GM19025 (cell line): ENCODE measurements at regions not wholly inside any gene's neighbourhood (a gene's known extent, or its start where the extent isn't known, plus 50 kb on each side); places are given as distances from the start of the nearest gene placed in this dataset.
"Not testable (repeated sequence)": the region's sequence is repeated elsewhere in the genome, so short reads cannot be mapped to it uniquely, and the experiment has no call there.

Experiments used
- ATAC-seq: cut with Tn5 transposase; IDR thresholded peaks from one replicate; pipeline ENCODE4 v1.9.1; 2021; ENCODE audit warnings: mild to moderate bottlenecking, low read depth, moderate library complexity; ENCODE audit not compliant: unreplicated experiment

DNA sequence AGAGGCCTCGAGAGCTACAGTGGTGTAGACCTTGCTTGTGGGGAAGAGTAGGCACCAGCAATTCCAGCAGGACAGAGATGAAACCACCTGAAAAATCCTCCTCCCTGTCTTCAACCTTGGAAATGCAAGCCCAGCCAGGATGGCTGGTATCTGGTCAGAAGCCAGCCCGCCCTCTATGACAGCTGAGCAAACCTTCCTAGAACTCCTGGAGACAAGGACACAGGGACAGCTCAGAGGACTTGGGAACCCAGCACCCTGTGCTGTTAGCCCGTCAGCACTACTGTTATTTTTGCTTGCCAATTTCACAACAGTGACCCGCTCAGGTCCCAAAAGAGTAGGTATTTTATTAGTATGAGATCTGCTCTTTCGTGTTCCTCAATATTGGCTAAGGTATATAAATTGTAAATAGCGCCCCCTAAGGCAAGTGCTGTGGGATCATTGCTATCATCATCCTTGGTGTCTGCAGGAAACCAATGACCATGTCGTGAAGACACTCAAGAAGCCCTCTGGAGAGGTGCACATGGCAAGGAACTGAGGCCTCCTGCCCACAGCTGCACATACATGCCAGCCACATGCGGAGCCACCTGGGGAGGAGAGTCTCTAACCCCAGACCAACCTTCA is 156.5 kb upstream of the CHST15 start:
- ATAC-seq, result no peak

DNA sequence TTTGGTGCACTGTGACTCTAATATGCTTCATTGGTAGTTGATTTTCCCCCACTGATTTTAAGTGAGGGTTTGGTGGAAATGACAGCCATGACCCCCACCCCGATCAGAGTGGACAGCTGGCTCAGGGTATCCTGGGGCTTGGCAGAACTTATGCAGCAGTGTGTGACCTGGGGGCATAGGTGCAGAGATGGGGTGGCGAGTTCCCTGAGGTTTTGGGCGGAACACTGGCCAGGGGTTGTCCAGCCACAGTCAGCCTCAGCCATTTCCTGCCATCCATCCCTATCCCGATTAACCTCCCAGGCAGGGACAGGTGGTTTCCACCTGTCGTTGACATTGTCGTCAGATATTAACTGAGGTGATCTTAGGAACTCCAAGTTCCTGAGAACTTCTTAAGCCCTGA is 155.8 kb upstream of the CHST15 start:
- no peak for ATAC-seq

DNA sequence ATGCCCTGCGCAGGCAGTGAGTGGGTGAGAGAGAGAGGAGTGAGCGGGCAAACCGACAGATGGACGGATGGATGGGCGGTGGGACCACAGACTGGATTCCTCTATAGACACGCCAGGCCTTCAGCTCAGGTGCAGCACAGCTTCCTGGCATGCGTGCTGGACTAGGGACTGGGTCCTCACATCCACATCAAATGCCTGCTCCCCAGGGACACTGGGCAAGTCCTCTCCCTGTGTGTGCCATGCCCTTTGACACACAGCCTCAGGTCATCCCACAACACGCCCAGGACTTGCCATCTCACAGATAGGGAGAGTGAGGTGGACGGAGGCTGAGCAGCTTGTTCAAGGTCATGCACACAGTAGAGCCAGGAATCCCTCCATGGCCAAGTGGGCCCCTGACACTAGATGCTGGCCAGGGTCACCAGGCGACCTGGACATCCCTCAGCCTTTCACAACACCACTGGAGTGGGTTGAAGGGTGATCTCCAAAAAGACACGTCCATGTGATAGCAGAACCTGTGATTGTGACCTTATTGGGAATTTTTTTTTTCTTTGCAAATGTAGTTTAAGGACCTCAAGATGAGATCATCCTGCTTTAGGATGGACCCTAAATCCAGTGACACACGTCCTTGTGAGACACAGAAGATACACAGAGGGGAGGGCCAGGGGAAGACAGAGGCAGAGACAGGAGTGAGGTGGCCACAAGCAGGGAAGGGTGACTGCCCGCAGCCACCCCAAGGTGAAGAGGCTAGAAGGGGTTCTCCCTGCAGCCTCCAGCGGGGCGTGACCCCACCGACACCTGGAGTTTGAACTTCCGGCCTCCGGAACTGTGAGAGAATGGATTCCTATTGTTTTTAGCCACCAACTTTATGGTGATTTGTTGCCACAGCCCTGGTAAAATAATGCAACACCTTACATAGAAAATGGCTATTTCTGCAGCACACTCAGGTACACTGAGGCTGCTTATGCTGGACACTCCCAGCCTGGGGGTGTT is 155.0 kb upstream of the CHST15 start:
- ATAC-seq, result no peak

DNA sequence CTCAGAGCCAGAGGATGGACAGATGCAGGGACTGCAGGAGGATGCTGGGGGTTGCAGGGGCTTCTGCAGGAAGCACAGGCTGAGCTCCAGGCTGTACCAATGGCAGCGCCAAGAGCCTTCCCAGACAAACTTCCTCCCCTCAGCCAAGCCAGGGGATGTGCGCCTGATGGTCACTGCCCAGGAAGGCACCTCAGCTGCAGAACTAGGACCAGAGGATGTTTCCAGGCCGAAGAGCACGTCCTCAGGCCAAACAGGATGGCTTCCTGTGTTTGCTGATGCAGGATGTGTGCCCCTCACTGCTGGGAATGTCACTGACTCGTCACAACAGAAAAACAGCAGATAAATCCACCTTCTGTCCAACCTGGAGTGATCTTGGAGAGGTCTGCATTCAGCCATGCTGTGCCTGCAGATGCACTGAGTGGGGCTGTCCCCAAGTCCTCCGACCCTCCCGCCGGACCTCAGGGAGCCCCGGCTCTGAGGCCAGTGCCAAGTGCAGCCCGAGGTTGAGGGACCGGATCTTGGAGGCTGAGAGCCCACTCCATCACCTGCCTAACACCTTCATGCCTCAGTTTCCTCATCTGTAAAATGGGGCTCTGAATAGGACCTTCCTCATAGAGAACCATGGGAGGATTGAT is 152.5 kb upstream of the CHST15 start:
- no peak for ATAC-seq

DNA sequence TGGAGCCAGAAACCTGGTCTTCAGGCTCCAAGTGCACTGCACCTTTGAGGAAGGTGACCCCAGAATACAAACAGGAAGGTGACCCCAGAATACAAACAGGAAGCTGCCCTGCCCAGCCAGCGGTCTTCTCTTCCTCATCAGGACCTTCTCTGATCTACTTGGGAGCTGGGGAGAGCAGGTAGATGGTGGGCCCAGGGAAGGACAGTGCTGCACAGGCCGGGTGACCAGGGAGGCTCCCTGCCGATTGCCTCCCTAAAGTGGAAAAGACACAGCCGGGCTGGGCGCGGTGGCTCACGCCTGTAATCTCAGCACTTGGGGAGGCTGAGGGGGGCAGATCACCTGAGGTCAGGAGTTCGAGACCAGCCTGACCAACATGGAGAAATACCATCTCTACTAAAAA is 151.8 kb upstream of the CHST15 start:
- no peak for ATAC-seq

DNA sequence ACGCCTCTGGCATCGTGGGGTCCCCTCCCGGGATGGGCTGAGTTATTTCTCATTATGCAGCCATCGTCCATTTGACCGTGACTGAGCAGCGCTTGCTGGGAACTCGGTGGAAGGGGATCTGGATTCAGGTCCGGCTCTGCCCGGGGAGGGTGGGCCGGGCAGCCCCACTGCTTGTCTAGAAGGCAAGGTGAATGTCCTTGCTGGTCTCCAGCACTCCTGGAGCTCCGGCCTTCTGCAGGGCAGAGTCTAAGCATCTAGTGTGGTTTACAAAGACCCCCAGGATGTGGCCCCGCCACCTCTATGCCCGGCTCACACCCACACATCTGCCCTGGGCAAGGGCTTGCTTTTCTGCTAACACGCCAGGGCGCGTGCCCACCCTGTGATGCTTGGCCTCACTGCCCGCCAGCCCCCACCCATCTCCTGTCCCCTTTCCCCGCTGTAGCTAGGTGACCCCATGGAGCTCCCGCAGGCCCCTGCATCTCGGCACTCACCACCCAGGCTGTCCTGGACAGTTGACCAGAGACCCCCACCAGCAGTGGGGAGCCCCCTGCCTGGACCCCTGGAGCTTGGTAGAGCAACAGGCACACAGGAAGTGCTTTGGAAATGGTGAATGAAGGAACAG is 151.0 kb upstream of the CHST15 start:
- no peak for ATAC-seq

DNA sequence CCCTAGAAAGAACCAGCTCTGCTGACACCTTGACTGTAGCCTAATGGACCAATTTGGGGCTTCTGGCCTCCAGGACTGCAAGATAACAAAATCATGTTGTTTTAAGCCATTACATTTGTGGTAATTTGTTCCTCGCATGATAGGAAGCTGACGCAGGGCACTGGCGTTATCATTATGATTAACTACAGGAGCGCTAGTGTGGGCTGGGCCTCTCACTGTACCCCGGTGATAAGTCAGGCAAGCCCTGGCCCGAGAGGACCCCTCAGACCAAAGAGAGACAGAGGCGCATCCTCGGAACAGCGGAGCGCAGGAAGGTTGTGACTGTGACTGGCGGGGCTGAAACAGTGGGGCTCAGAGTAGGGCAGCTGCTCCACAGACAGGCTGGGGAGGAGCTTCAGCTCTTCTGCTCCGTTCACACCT is 150.3 kb upstream of the CHST15 start:
- ATAC-seq, result no peak

DNA sequence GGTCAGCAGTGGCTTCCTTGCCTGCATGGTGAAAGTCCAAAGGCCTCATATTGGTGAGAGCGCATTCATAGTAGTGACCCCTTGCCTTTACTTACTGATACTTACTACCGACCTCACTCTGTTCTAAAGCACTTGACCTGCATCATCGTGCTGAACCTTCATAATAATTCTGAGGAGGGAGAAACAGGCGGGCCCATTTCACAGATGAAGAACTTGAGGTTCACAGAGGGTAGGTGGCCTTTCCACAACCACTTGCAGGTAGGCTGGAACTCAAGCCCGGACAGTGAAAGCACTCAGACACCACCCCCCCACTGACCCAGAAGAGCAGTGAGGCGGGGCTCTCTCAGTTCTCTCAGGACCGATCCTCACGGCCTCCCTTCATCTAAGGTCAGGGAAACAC is 149.4 kb upstream of the CHST15 start:
- ATAC-seq, result no peak

DNA sequence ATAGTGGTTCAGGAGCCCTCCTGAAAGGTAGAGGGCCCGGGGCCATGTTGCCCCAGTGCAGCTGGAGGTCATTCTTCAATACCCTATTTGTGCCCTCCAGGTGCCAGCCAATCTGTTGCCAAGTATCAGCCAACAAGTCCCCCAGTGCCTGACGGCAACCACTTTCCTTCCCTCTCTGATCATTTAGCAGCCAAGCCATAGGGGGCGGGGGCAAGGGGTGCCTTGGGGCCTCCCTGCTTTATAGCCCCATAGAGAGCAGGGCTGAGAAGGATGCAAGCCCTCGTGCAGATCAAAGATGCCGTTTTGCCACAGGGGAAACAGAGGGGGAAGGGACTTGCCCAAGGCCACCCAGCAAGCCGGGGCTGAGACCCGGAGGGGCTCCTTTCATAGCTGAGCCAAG is 149.0 kb upstream of the CHST15 start:
- no peak for ATAC-seq

DNA sequence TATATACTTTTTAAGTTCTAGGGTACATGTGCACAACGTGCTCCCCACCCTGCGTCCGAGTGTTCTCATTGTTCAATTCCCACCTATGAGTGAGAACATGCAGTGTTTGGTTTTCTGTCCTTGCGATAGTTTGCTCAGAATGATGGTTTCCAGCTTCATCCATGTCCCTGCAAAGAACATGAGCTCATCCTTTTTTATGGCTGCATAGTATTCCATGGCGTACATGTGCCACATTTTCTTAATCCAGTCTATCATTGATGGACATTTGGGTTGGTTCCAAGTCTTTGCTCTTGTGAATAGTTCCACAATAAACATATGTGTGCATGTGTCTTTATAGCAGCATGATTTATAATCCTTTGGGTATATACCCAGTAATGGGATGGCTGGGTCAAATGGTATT is 148.1 kb upstream of the CHST15 start:
- ATAC-seq, result not testable (repeated sequence)

DNA sequence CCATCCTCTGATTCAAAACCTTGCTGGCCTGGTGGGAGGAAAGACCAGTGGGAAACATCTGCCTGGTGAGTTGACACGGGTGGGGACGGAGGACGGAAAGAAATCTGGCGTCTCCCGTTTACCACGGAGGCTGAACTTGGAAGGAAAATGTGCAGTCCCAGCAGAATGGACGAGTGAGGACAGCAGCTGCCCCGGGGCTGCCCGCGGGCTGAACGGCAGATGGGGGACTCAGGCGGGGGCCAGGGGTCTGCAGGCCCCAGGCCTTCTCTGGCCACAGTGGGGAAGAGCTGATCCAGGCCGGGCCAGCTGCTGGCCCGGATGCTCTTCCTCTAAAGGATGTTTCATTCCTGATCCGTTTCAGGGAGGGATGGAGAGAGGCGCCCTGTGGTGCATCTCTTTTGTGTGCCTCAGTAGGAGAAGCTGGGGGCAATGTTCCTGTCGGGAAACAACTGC is 147.5 kb upstream of the CHST15 start:
- no peak for ATAC-seq

DNA sequence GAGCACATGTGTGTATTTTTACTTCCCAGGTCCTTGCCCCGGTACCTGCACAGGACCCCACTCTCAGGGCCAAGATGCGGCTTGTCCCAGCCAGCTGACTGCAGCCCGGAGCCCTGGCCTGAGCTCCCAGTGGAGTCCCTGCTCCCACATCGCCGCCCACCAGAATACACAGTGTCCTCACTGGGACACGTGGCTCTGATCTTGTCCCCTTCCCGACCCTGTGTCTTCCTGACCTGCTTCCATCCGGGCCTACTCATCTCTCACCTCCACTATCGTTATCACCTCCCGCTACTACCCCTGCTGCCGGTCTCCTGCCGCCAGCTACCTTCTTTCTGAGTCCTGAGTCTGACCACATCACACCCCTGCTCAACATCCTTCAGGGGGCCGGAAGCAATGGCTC is 146.3 kb upstream of the CHST15 start:
- ATAC-seq, result no peak

DNA sequence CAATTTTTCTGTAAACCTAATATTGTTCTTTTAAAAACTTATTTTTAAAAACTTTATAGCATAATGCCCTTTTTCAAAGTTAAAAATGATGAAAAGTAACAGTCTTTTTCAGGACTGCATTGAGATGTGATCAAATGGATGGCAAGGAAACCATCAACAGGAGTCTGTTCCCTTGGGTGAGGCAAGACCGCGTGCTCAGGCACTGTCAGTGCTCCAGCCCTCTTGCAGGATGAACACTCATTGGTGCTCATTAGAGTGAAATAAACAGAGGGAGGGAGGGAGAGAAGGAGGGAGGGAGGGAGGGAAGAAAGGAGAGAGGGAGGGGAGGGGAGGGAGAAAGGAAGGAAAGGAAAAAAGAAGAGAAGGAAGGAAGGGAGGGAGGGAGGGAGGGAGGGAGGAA is 145.7 kb upstream of the CHST15 start:
- ATAC-seq, result no peak

DNA sequence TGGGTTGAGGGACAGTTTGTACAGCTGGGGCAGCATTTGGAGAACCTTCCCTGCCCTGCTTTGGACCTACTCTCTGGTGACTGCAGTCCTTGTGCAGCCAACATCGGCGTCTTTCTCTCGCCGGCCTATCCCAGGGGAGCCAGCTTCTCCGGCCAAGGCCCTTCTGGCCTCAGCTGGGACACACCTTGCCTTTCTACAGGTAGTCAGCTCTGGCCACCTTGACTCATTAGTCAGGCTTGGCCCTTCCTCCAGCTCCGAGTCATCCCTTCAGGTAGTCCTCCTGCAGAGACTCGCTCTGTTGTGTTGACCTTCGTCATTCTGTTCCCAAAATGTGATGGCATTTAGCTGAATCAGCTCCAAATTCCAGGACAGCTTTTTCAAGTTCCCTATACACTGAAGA is 145.0 kb upstream of the CHST15 start:
- ATAC-seq, result no peak

DNA sequence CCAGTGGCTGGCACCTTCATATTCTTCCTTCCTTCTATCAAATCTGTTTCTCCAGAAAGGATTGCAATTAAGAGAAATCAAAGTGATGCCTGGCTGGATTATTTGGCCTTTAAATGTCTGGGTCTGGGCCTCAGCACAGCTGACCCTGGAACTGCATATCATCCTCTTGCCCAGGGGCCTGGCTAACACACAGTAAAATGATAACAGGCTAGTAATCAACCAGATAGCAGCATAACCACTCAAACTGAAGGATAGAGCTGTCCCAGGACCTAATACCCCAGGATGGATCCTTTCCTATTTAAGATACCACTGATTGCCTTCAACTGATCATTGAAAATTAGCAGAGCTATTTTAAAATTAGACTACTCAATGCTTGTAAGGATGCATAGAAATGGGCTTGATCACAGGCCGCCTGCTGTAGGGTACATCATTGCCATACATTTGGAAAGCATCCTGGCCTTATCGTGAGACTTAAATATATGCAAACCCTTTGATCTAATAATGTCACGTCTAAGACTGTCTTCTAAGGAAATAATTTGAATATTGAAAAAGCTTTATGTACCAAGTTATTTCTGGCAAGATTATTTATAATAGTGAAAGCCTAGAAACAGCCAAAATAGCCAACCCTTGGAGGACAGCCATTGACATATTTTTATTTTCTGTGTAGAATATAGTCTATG is 144.0 kb upstream of the CHST15 start:
- no peak for ATAC-seq

DNA sequence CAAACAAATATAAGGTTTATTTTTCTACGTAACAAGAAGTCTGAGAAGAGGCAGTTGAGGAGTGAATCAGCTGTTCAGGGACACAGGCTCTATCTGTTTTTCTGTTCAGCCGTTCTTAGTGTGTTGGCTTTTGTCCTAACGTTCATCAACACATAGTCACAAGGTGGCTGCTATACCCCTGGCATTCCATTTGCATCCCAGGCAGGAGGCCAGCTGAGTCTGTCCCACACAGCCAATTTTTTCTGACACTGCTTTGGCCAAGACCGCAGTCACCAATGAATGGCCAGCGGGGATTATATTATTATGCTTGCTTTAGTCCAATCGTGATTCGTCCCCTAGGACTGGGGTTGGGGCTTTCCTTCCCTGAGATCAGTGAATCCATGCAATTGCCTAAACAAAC is 143.4 kb upstream of the CHST15 start:
- no peak for ATAC-seq

DNA sequence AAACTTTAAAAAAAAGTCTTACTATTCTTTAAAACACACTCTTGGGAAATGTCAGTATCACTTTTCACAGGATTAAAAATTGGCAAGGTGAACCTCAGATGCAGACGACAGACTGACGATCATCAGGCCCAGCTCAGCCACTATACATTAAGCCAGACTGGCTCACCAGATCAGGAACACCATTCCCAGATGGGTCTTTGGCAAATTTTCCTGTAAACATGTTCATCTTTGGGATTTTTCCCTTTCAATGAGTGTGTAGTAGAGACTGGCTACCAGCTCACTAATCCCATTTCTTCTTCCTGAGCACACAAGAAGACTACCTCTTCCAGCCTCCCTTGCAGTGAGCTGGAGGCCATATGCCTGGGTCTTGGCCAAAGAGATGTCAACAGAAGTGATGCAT is 142.7 kb upstream of the CHST15 start:
- no peak for ATAC-seq

DNA sequence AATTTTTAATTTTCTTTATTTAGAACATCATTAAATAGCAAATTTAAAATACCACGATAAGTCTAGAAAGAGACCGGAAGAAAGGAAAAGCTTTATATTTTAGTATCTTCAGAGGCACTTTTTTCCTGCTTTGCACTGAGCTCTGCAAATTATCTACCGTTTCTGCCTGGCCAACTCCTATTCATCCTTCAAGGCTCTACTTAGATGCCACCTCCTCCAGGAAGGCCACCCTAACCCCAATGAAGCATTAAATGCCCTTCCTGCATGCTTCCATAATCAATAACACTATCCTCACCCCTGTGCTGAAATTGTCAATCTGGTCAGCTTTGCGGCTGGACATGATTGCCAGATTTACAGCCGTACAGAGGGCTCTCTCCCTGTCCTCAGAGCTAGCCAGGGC is 141.8 kb upstream of the CHST15 start:
- no peak for ATAC-seq

DNA sequence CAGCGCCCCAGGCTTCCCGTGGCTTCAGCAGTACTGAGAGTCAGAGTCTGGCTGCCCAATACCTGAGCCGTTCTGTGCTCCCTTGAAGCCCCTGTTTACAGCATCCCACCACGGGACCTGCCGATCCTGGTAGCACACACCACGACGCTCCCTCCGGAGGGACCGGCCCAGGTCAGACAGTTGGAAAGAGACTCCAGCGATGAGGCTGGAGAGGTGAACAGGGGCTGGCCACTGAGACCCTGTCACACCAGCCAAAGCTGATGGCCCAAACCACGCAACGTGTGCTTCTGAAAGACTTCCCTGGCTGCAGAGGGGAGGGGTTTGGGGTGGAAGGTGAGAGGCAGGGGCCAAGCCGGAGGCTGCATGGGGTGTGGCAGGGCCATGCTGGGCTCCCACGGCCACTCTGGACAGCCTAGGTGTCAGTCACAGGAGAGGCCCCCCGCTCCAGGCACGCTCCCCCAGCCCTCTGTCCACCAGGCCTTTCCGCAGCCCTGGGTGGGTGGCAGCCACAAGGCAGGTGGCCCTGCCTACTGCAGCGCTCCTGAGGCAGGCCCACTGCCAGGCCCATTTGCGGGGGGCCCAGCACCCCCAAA is 140.2 kb upstream of the CHST15 start:
- no peak for ATAC-seq
